DND-41 (cell line): ENCODE measurements at regions not wholly inside any gene's neighbourhood (a gene's known extent, or its start where the extent isn't known, plus 50 kb on each side); places are given as distances from the start of the nearest gene placed in this dataset.

Source experiments
- ATAC-seq: fragments of 200-7000 bp; cut with Tn5 transposase; 3 replicates; pipeline ENCODE4 v1.9.1; 2021; ENCODE audit warnings: low read depth; ENCODE audit not compliant: insufficient read depth
- DNase-seq: peaks from one replicate; pipeline ENCODE4 v3.0.0-alpha.2; 2020
- H2AFZ ChIP-seq: 2 replicates; pipeline ENCODE4 v1.6.0; 2012; ENCODE audit warnings: low read depth, low read length
- H3K27ac ChIP-seq: 2 replicates; pipeline ENCODE4 v1.5.1; 2012; ENCODE audit warnings: low read length, inconsistent platforms
- H3K27me3 ChIP-seq: fragments of 200-600 bp; sonication (generic); 2 replicates; pipeline ENCODE4 v1.6.0; 2012; ENCODE audit warnings: low read length, mild to moderate bottlenecking, inconsistent platforms; ENCODE audit not compliant: insufficient read depth, poor library complexity
- H3K36me3 ChIP-seq: 2 replicates; pipeline ENCODE4 v1.5.1; 2012; ENCODE audit warnings: low read length, inconsistent platforms; ENCODE audit not compliant: insufficient read depth
- H3K4me1 ChIP-seq: 2 replicates; pipeline ENCODE4 v1.5.1; 2012; ENCODE audit warnings: mild to moderate bottlenecking, low read length; ENCODE audit not compliant: insufficient read depth
- H3K4me2 ChIP-seq: 2 replicates; pipeline ENCODE4 v1.6.0; 2012; ENCODE audit warnings: mild to moderate bottlenecking, moderate library complexity, low read length, inconsistent platforms; ENCODE audit not compliant: insufficient read depth
- H3K4me3 ChIP-seq, 2 experiments: fragments of 200-600 bp in 1 of 2; shearing (Covaris generic) in 1 of 2; 2 replicates each; pipeline ENCODE4 v1.5.1; 2012 to 2016; ENCODE audit warnings: inconsistent platforms in 2 of 2, low read length in 2 of 2, mild to moderate bottlenecking in 2 of 2, low read depth in 1 of 2, moderate library complexity in 1 of 2
- H3K79me2 ChIP-seq: 2 replicates; pipeline ENCODE4 v1.6.0; 2012; ENCODE audit warnings: low read length, inconsistent platforms; ENCODE audit not compliant: insufficient read depth
- H3K9ac ChIP-seq: 2 replicates; pipeline ENCODE4 v1.6.0; 2012; ENCODE audit warnings: low read depth, mild to moderate bottlenecking, inconsistent platforms, low read length, moderate library complexity
- H3K9me3 ChIP-seq: 2 replicates; pipeline ENCODE4 v1.5.1; 2012; ENCODE audit warnings: low read length, moderate library complexity, mild to moderate bottlenecking, inconsistent platforms; ENCODE audit not compliant: insufficient read depth, severe bottlenecking
- H4K20me1 ChIP-seq: 2 replicates; pipeline ENCODE4 v1.6.0; 2012; ENCODE audit warnings: low read length; ENCODE audit not compliant: insufficient read depth
- EZH2 ChIP-seq: IDR thresholded peaks from 3 replicates; pipeline ENCODE4 v1.6.1; 2012; ENCODE audit warnings: borderline replicate concordance, low read depth, mild to moderate bottlenecking, moderate library complexity, low read length, inconsistent platforms; ENCODE audit not compliant: severe bottlenecking
- TF ChIP-seq, protein P1 (sequence below): IDR thresholded peaks from 2 replicates; pipeline ENCODE4 v1.5.1; 2012; ENCODE audit warnings: borderline replicate concordance, low read length, moderate library complexity, mild to moderate bottlenecking; ENCODE audit not compliant: poor library complexity, severe bottlenecking; ENCODE audit errors: extremely low read depth

DNA sequence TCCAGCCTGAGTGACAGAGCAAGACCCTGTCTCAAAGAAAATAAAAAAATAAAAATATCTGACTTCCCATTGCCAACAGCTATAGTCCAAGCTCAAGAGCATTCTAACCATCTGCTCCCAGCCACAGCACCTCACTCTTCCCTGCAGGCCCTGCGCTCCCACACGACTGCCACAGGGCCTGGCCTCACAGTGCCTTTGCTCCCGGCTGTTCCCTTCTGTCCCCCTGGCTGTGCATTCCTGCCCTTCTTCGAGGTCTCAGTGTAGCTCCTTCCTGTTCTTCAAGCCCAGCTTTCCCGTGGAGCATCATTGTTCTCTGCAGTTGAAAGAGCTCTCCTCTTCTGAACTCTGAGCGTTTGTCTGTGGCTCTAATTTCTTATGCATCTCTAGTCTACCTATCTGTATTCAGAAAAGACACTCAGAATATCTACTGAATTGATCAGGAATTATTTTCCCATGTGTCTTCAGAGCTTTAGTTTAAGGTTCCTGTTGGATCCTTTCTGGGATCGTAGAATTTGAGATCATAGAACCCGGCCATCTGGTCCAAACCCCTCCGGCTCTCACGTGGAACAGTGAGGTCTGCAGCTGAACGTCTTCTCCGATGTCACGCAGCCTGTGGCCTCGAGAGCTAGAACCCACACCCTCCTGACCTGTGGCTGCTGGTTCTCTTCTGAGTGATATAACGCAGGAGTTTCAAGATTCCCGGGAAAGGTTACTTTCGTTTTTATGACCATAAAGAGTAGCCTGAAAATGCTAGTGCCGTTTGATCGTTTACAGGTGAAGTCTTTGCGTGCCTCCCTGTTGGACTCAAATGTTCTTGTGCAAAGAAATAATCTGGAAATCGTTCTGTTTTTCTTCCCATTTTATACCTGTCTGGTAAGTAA is 54.4 kb downstream of the DOP1B start:
- no peak for DNase-seq
- H3K4me2 ChIP-seq, result no peak overlapping the region
- no peak for ATAC-seq
- no peak overlapping the region for H3K27ac ChIP-seq
- H3K79me2 ChIP-seq, result no peaks in the 10 kb centered on the region
- H3K9me3 ChIP-seq, result no peaks in the 10 kb centered on the region
- H2AFZ ChIP-seq, result no peak overlapping the region
- no peak for TF ChIP-seq EZH2
- TF ChIP-seq, protein P1, sequence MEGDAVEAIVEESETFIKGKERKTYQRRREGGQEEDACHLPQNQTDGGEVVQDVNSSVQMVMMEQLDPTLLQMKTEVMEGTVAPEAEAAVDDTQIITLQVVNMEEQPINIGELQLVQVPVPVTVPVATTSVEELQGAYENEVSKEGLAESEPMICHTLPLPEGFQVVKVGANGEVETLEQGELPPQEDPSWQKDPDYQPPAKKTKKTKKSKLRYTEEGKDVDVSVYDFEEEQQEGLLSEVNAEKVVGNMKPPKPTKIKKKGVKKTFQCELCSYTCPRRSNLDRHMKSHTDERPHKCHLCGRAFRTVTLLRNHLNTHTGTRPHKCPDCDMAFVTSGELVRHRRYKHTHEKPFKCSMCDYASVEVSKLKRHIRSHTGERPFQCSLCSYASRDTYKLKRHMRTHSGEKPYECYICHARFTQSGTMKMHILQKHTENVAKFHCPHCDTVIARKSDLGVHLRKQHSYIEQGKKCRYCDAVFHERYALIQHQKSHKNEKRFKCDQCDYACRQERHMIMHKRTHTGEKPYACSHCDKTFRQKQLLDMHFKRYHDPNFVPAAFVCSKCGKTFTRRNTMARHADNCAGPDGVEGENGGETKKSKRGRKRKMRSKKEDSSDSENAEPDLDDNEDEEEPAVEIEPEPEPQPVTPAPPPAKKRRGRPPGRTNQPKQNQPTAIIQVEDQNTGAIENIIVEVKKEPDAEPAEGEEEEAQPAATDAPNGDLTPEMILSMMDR, result no peak
- no peak overlapping the region for H3K4me3 ChIP-seq
- H3K27me3 ChIP-seq, result no peaks in the 10 kb centered on the region
- no peaks in the 10 kb centered on the region for H3K4me1 ChIP-seq
- H3K9ac ChIP-seq, result no peak overlapping the region
- H3K36me3 ChIP-seq, result peaks cover 11% of the 10 kb centered on the region; the same call in 1 of the 2 replicates
- H4K20me1 ChIP-seq, result no peaks in the 10 kb centered on the region

DNA sequence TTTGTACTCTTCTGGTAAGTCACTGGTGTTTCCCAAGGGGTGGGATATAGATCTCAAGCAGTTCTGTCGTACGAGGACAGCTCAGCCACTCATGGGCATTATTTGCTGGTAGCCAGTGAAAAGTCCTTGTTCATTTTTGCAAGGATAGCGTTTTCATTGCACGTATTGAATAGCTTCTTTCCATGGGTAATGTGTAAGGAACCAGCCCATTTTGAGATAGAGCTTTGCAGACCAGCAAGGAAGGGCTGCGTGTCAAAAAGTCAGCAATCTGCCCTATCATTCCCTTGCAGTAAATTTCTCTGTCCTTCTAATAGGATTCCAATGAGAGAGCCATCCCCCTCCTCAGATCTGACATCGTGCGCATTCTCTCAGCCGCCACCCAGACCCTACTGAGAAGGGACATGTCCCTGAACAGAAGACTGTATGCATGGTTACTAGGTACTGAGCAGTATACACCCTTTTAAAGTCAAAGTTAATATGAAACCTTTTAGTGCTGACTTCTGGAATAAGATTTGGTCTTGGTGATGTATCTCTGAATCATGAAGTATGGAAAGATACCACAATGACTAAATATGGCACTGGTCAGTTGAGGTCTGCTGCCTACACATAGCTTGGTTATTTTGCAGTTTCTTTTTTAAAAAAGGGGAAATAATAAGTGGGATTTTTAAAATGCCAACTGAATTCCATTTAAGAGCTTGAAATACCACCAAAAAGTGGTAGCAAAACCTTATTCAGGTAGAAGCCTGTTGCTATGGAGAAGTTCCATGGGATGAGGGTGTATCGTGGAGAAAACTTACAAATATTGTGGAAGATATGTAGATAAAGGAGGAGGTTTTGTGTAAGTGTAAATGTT is 55.3 kb downstream of the DOP1B start:
- Histone ChIP-seq H3K4me2 (no peak overlapping the region), H2AFZ (no peak overlapping the region), H3K4me3 (no peak overlapping the region), H3K9ac (no peak overlapping the region), H3K36me3 (peaks cover 16% of the 10 kb centered on the region; the same call in 1 of the 2 replicates), H3K4me1 (no peaks in the 10 kb centered on the region), H3K9me3 (no peaks in the 10 kb centered on the region), H3K27me3 (no peaks in the 10 kb centered on the region), H3K27ac (no peak overlapping the region), H3K79me2 (no peaks in the 10 kb centered on the region), H4K20me1 (no peaks in the 10 kb centered on the region)
- DNase-seq, result no peak
- TF ChIP-seq, protein P1, result no peak
- ATAC-seq, result no peak

DNA sequence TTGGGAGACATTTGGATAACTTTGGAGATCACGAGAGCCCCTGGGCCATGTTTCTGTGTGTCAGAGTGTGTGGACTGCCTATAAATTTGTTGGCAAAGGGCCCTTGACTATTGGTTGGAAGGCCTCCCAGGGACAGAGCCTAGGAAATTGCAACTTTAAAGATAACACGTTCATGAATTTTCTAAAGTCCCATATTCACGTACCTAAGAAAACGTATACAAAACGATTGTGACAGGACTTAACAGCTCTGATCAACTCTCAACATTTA is 55.8 kb downstream of the DOP1B start:
- Histone ChIP-seq H3K27me3 (no peaks in the 10 kb centered on the region), H3K4me2 (no peak overlapping the region), H3K9ac (no peak overlapping the region), H2AFZ (no peak overlapping the region), H3K27ac (no peak overlapping the region), H3K36me3 (peaks cover 22% of the 10 kb centered on the region; the same call in 1 of the 2 replicates), H3K4me3 (no peak overlapping the region), H3K9me3 (no peaks in the 10 kb centered on the region), H3K4me1 (no peaks in the 10 kb centered on the region), H3K79me2 (no peaks in the 10 kb centered on the region), H4K20me1 (no peaks in the 10 kb centered on the region)
- ATAC-seq, result no peak
- DNase-seq, result no peak
- TF ChIP-seq, protein P1, result no peak
- no peak for TF ChIP-seq EZH2
